Testis (tissue), 2 donors: ENCODE measurements at regions not wholly inside any gene's neighbourhood (a gene's known extent, or its start where the extent isn't known, plus 50 kb on each side); places are given as distances from the start of the nearest gene placed in this dataset.

Source experiments
- DNase-seq: peaks from one replicate; pipeline ENCODE4 v3.0.0-alpha.2; 2019
- H3K27ac ChIP-seq, 2 donors: fragments of 200-600 bp; sonication (generic); one replicate each; pipeline ENCODE4 v1.5.1; 2019
- H3K27me3 ChIP-seq: fragments of 200-600 bp; sonication (generic); one replicate; pipeline ENCODE4 v1.5.1; 2019
- H3K36me3 ChIP-seq: fragments of 200-600 bp; sonication (generic); one replicate; pipeline ENCODE4 v1.5.1; 2017; ENCODE audit warnings: low read depth; ENCODE audit errors: missing control alignments
- H3K4me1 ChIP-seq: fragments of 200-600 bp; sonication (generic); one replicate; pipeline ENCODE4 v1.5.1; 2019
- H3K4me3 ChIP-seq, 2 donors: fragments of 200-600 bp; sonication (generic); one replicate each; pipeline ENCODE4 v1.5.1; 2017 to 2019
- H3K9me3 ChIP-seq: fragments of 200-600 bp; sonication (generic); one replicate; pipeline ENCODE4 v1.5.1; 2017
- CTCF ChIP-seq, 3 experiments: fragments of 450-650 bp in 2 of 3; fragments of 200-600 bp in 1 of 3; sonication (generic) in 1 of 3; IDR thresholded peaks; one replicate each; pipeline ENCODE4 v1.5.1; 2016 to 2019; ENCODE audit warnings: antibody characterized with exemption in 3 of 3, mild to moderate bottlenecking in 2 of 3, moderate library complexity in 1 of 3
- POLR2A ChIP-seq: fragments of 450-650 bp; IDR thresholded peaks from one replicate; pipeline ENCODE4 v1.6.1; 2017; ENCODE audit warnings: antibody characterized with exemption, mild to moderate bottlenecking, moderate library complexity
- WGBS, 2 donors: methylation state at CpG; one replicate each; pipeline ENCODE4 v1.1.5; 2018; 5-methylcytosine and 5-hydroxymethylcytosine counted together
- intact Hi-C: fragments of 100-400 bp; cut with DNase I; formaldehyde crosslinking; loops from one replicate; pipeline ENCODE4 v1.15.1; 2023; ENCODE audit warnings: low total_unique reads

GRCh38 chr5:164881442-164881841, 1376.0 kb downstream of the MAT2B start:
- 67 to 84% methylated on average over 12 of the region's 12 CpGs for WGBS, 2 donors
- Histone ChIP-seq H3K9me3 (no peaks in the 10 kb centered on the region), H3K27me3 (no peaks in the 10 kb centered on the region), H3K4me1 (no peaks in the 10 kb centered on the region), H3K36me3 (no peaks in the 10 kb centered on the region), H3K4me3 (no peak overlapping the region), H3K27ac (no peak overlapping the region)
- TF ChIP-seq CTCF (IDR thresholded peaks at IDR 0.05) = no peak
- TF ChIP-seq POLR2A = no peak
- no peak for DNase-seq
- intact Hi-C loops = no loop called here

DNA sequence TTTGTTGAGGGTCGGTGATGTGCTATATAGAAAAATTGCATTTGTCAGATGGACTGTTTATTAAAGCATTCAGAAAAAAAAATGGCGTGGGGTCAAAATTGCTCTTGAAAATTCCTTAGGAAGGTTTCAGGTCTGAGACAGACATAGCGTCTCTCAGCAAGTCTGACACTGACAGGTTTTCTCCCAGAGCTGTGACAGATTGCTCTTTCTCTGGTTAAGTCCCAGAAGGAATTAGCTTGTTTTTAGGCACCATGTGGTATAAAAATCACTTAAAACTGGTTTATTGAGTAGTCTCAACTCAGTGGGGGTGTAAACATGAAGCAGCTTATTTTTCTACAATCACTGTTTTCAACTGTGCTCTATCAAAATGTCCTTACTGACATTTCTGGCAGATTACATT, 1379.8 kb downstream of the MAT2B start:
- 81 to 85% methylated on average over 3 of the region's 3 CpGs for WGBS, 2 donors
- H3K27me3 ChIP-seq = no peaks in the 10 kb centered on the region
- no peaks in the 10 kb centered on the region for H3K4me1 ChIP-seq
- no peaks in the 10 kb centered on the region for H3K36me3 ChIP-seq
- TF ChIP-seq POLR2A = no peak
- intact Hi-C loops = no loop called here
- DNase-seq = no peak
- no peaks in the 10 kb centered on the region for H3K9me3 ChIP-seq
- H3K27ac ChIP-seq = no peak overlapping the region
- H3K4me3 ChIP-seq = no peak overlapping the region

- H3K27me3 ChIP-seq = no peaks in the 10 kb centered on the region
- no peak for DNase-seq
- H3K36me3 ChIP-seq = no peaks in the 10 kb centered on the region
- WGBS, 2 donors = 89 to 95% methylated on average over 5 of the region's 5 CpGs
- H3K27ac ChIP-seq = no peak overlapping the region
- no peaks in the 10 kb centered on the region for H3K9me3 ChIP-seq
- H3K4me1 ChIP-seq = no peaks in the 10 kb centered on the region
- intact Hi-C loops = no loop called here
- TF ChIP-seq POLR2A (no peak), CTCF (IDR thresholded peaks at IDR 0.05) (no peak)
- no peak overlapping the region for H3K4me3 ChIP-seq
These were observed 1387.7 kb downstream of the MAT2B start for GRCh38 chr5:164893071-164893470.

GRCh38 chr5:164898705-164899104, 1393.3 kb downstream of the MAT2B start:
- Histone ChIP-seq H3K36me3 (no peaks in the 10 kb centered on the region), H3K4me1 (no peaks in the 10 kb centered on the region), H3K27me3 (no peaks in the 10 kb centered on the region), H3K9me3 (no peaks in the 10 kb centered on the region), H3K27ac (no peak overlapping the region), H3K4me3 (no peak overlapping the region)
- TF ChIP-seq POLR2A = no peak
- no peak for DNase-seq
- intact Hi-C loops = no loop called here

- no peak overlapping the region for H3K4me3 ChIP-seq
- no peak for DNase-seq
- WGBS, 2 donors = 76 to 82% methylated on average over 3 of the region's 3 CpGs
- intact Hi-C loops = no loop called here
- no peaks in the 10 kb centered on the region for H3K36me3 ChIP-seq
- H3K4me1 ChIP-seq = no peaks in the 10 kb centered on the region
- TF ChIP-seq CTCF (IDR thresholded peaks at IDR 0.05) (no peak), POLR2A (no peak)
- H3K9me3 ChIP-seq = no peaks in the 10 kb centered on the region
- H3K27me3 ChIP-seq = no peaks in the 10 kb centered on the region
- H3K27ac ChIP-seq = no peak overlapping the region
These were observed 1404.3 kb downstream of the MAT2B start for GRCh38 chr5:164909673-164910072.

- Histone ChIP-seq H3K27ac (no peak overlapping the region), H3K9me3 (no peaks in the 10 kb centered on the region), H3K36me3 (no peaks in the 10 kb centered on the region), H3K27me3 (no peaks in the 10 kb centered on the region), H3K4me1 (no peaks in the 10 kb centered on the region), H3K4me3 (no peak overlapping the region)
- intact Hi-C loops = no loop called here
- DNase-seq = no peak
- TF ChIP-seq POLR2A (no peak), CTCF (IDR thresholded peaks at IDR 0.05) (no peak)
These were observed 1416.3 kb downstream of the MAT2B start for GRCh38 chr5:164921722-164922121.
